ENCODE measurements at regions not wholly inside any gene's neighbourhood (a gene's known extent, or its start where the extent isn't known, plus 50 kb on each side); places are given as distances from the start of the nearest gene placed in this dataset.

GRCh38 chr16:86150641-86151238 is 251.8 kb downstream of the IRF8 start:
- TF ChIP-seq, protein P1, sequence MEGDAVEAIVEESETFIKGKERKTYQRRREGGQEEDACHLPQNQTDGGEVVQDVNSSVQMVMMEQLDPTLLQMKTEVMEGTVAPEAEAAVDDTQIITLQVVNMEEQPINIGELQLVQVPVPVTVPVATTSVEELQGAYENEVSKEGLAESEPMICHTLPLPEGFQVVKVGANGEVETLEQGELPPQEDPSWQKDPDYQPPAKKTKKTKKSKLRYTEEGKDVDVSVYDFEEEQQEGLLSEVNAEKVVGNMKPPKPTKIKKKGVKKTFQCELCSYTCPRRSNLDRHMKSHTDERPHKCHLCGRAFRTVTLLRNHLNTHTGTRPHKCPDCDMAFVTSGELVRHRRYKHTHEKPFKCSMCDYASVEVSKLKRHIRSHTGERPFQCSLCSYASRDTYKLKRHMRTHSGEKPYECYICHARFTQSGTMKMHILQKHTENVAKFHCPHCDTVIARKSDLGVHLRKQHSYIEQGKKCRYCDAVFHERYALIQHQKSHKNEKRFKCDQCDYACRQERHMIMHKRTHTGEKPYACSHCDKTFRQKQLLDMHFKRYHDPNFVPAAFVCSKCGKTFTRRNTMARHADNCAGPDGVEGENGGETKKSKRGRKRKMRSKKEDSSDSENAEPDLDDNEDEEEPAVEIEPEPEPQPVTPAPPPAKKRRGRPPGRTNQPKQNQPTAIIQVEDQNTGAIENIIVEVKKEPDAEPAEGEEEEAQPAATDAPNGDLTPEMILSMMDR (conservative IDR thresholded peaks at IDR 0.05): no peak
- TF ChIP-seq EZH2 (IDR thresholded peaks at IDR 0.05; ENCODE audit: low read depth): no peak

Measured in PC-9 (cell line).